PFSK-1 (cell line): ENCODE measurements at regions not wholly inside any gene's neighbourhood (a gene's known extent, or its start where the extent isn't known, plus 50 kb on each side); places are given as distances from the start of the nearest gene placed in this dataset.

Experiments used
- FOXP2 ChIP-seq: optimal IDR thresholded peaks from 2 replicates; pipeline ENCODE3; 2011; ENCODE audit warnings: borderline replicate concordance, control low read depth, inconsistent platforms; ENCODE audit not compliant: insufficient read depth; ENCODE audit errors: extremely low read length, extremely low read depth
- POLR2AphosphoS5 ChIP-seq: IDR thresholded peaks from 2 replicates; pipeline ENCODE4 v1.6.1; 2012; ENCODE audit warnings: low read depth, mild to moderate bottlenecking, control low read depth, low read length, moderate library complexity
- SIN3A ChIP-seq: IDR thresholded peaks from 2 replicates; pipeline ENCODE4 v1.6.1; 2012; ENCODE audit warnings: mild to moderate bottlenecking, low read length, moderate library complexity, borderline replicate concordance; ENCODE audit not compliant: insufficient read depth
- TAF1 ChIP-seq: IDR thresholded peaks from 2 replicates; pipeline ENCODE4 v1.6.1; 2012; ENCODE audit warnings: low read length, control low read depth, borderline replicate concordance; ENCODE audit not compliant: insufficient read depth

DNA sequence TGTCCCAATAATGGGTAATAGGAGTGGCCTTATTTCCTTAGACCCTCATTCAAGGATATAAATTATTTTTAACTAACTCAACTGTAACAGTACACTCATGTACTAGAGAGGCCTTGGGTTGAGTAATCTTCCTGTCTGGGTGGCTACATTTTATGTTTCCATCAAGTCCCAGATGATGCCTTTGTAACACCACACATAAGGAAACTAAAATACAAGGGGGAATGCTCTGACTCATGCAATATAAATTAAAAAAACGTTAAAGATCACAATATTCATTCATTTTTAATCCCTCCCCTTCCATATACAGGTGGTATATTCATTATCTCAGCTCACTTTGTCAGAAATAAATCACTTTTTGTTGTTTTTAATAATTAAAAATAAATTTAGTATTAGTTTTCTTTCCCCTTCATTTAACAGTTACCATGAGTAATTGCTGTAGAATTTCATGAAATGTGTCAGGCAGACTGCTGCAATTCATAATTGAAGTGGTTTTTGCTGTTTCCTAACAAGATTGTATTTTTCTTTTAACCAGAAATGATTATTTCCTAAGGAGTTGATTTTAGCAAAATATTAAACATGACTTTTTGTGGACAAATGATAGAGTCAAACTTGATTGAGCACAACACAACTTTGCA is 1403.6 kb downstream of the SUCLG1 start:
- TF ChIP-seq SIN3A (no peak), TAF1 (no peak), POLR2AphosphoS5 (no peak), FOXP2 (no peak)
